Subcutaneous abdominal adipose tissue (tissue), 5 donors: ENCODE measurements at regions not wholly inside any gene's neighbourhood (a gene's known extent, or its start where the extent isn't known, plus 50 kb on each side); places are given as distances from the start of the nearest gene placed in this dataset.

ENCODE experiments used
- H3K27ac ChIP-seq: one replicate; pipeline ENCODE4 v1.7.0; 2013; ENCODE audit warnings: low read depth, mild to moderate bottlenecking, inconsistent platforms, low read length, moderate library complexity
- H3K27me3 ChIP-seq, 5 donors: one replicate each; pipeline ENCODE4 v1.7.0; 2013; ENCODE audit warnings: low read length in 5 of 5, inconsistent platforms in 1 of 5; ENCODE audit not compliant: control insufficient read depth in 5 of 5, insufficient read depth in 4 of 5
- H3K36me3 ChIP-seq, 5 donors: one replicate each; pipeline ENCODE4 v1.7.0; 2013; ENCODE audit warnings: low read length in 5 of 5; ENCODE audit not compliant: control insufficient read depth in 5 of 5, insufficient read depth in 5 of 5
- H3K4me1 ChIP-seq, 5 donors: one replicate each; pipeline ENCODE4 v1.7.0; 2013; ENCODE audit warnings: low read length in 5 of 5, mild to moderate bottlenecking in 3 of 5, moderate library complexity in 1 of 5; ENCODE audit not compliant: control insufficient read depth in 5 of 5, insufficient read depth in 5 of 5
- H3K4me3 ChIP-seq, 5 donors: one replicate each; pipeline ENCODE4 v1.7.0; 2013; ENCODE audit warnings: low read length in 5 of 5, low read depth in 1 of 5
- H3K9ac ChIP-seq, 5 donors: one replicate each; pipeline ENCODE4 v1.7.0; 2013; ENCODE audit warnings: low read length in 5 of 5, mild to moderate bottlenecking in 4 of 5, moderate library complexity in 3 of 5
- H3K9me3 ChIP-seq, 5 donors: one replicate each; pipeline ENCODE4 v1.7.0; 2013; ENCODE audit warnings: low read length in 5 of 5; ENCODE audit not compliant: control insufficient read depth in 5 of 5
- donor health status: healthy.
- donor health status: healthy.
- donor health status: healthy.
- donor health status: healthy.
- donor health status: healthy.

- peaks cover 0 to 5% (median 0%) of the 10 kb centered on the region in 5 donors for H3K27me3 ChIP-seq
- peaks cover 2 to 10% (median 8%) of the 10 kb centered on the region in 5 donors for H3K4me1 ChIP-seq
- no peak overlapping the region for H3K4me3 ChIP-seq
- H3K27ac ChIP-seq, result no peak overlapping the region
- H3K9ac ChIP-seq, result no peak overlapping the region
- no peaks in the 10 kb centered on the region for H3K36me3 ChIP-seq
- no peaks in the 10 kb centered on the region for H3K9me3 ChIP-seq
Measured at GRCh38 chr13:94829837-94830365, 117.6 kb upstream of the SOX21 start.

- Histone ChIP-seq H3K27me3 (peaks cover 0 to 5% (median 0%) of the 10 kb centered on the region in 5 donors), H3K9ac (no peak overlapping the region), H3K27ac (no peak overlapping the region), H3K36me3 (no peaks in the 10 kb centered on the region), H3K9me3 (no peaks in the 10 kb centered on the region), H3K4me1 (peaks cover 0 to 10% (median 8%) of the 10 kb centered on the region in 5 donors), H3K4me3 (no peak overlapping the region)
Measured at GRCh38 chr13:94829185-94829836, 117.0 kb upstream of the SOX21 start.

GRCh38 chr13:94827566-94827965, 115.2 kb upstream of the SOX21 start:
- Histone ChIP-seq H3K9ac (no peak overlapping the region), H3K9me3 (no peaks in the 10 kb centered on the region), H3K27ac (no peak overlapping the region), H3K4me3 (no peak overlapping the region), H3K27me3 (peaks cover 0 to 5% (median 0%) of the 10 kb centered on the region in 5 donors), H3K36me3 (no peaks in the 10 kb centered on the region), H3K4me1 (peaks cover 0 to 10% (median 8%) of the 10 kb centered on the region in 5 donors)

GRCh38 chr13:94825507-94825906, 113.2 kb upstream of the SOX21 start:
- Histone ChIP-seq H3K4me3 (peak overlapping the region in 1 of 5 donors; percentile 11), H3K36me3 (no peaks in the 10 kb centered on the region), H3K4me1 (peaks cover 0 to 10% (median 8%) of the 10 kb centered on the region in 5 donors), H3K27ac (no peak overlapping the region), H3K9me3 (no peaks in the 10 kb centered on the region), H3K9ac (no peak overlapping the region), H3K27me3 (peaks cover 0 to 5% (median 0%) of the 10 kb centered on the region in 5 donors)

GRCh38 chr13:94824601-94825000, 112.3 kb upstream of the SOX21 start:
- H3K4me1 ChIP-seq, result peaks cover 0 to 10% (median 8%) of the 10 kb centered on the region in 5 donors
- H3K9me3 ChIP-seq, result no peaks in the 10 kb centered on the region
- no peak overlapping the region for H3K9ac ChIP-seq
- H3K27me3 ChIP-seq, result peaks cover 0 to 5% (median 0%) of the 10 kb centered on the region in 5 donors
- H3K36me3 ChIP-seq, result no peaks in the 10 kb centered on the region
- no peak overlapping the region for H3K4me3 ChIP-seq
- no peak overlapping the region for H3K27ac ChIP-seq

- Histone ChIP-seq H3K27ac (no peak overlapping the region), H3K4me1 (peaks cover 0 to 10% (median 8%) of the 10 kb centered on the region in 5 donors), H3K9ac (no peak overlapping the region), H3K9me3 (no peaks in the 10 kb centered on the region), H3K4me3 (no peak overlapping the region), H3K36me3 (no peaks in the 10 kb centered on the region), H3K27me3 (no peaks in the 10 kb centered on the region)
Measured at GRCh38 chr13:94822356-94822755, 110.0 kb upstream of the SOX21 start.

- no peaks in the 10 kb centered on the region for H3K4me1 ChIP-seq
- no peaks in the 10 kb centered on the region for H3K9me3 ChIP-seq
- no peak overlapping the region for H3K9ac ChIP-seq
- no peaks in the 10 kb centered on the region for H3K36me3 ChIP-seq
- no peaks in the 10 kb centered on the region for H3K27me3 ChIP-seq
- H3K4me3 ChIP-seq, result no peak overlapping the region
- no peak overlapping the region for H3K27ac ChIP-seq
Measured at GRCh38 chr13:94816256-94816655, 103.9 kb upstream of the SOX21 start.

- H3K4me1 ChIP-seq, result no peaks in the 10 kb centered on the region
- no peak overlapping the region for H3K27ac ChIP-seq
- no peak overlapping the region for H3K9ac ChIP-seq
- H3K36me3 ChIP-seq, result no peaks in the 10 kb centered on the region
- H3K9me3 ChIP-seq, result no peaks in the 10 kb centered on the region
- H3K4me3 ChIP-seq, result no peak overlapping the region
- no peaks in the 10 kb centered on the region for H3K27me3 ChIP-seq
Measured at GRCh38 chr13:94813920-94814475, 101.7 kb upstream of the SOX21 start.

GRCh38 chr13:94811753-94812152, 99.4 kb upstream of the SOX21 start:
- H3K36me3 ChIP-seq, result no peaks in the 10 kb centered on the region
- H3K9me3 ChIP-seq, result no peaks in the 10 kb centered on the region
- H3K27me3 ChIP-seq, result no peaks in the 10 kb centered on the region

GRCh38 chr13:94800423-94800822, 88.1 kb upstream of the SOX21 start:
- no peak overlapping the region for H3K4me3 ChIP-seq
- H3K9me3 ChIP-seq, result no peaks in the 10 kb centered on the region
- H3K36me3 ChIP-seq, result no peaks in the 10 kb centered on the region
- H3K4me1 ChIP-seq, result peaks cover 0 to 20% (median 9%) of the 10 kb centered on the region in 5 donors
- no peak overlapping the region for H3K9ac ChIP-seq
- no peak overlapping the region for H3K27ac ChIP-seq
- H3K27me3 ChIP-seq, result peaks cover 0 to 6% (median 0%) of the 10 kb centered on the region in 5 donors

More at GRCh38 chr13:94811753-94812152, 99.4 kb upstream of the SOX21 start:
- no peak overlapping the region for H3K27ac ChIP-seq
- H3K9ac ChIP-seq, result no peak overlapping the region
- H3K4me1 ChIP-seq, result peaks cover 0 to 1% (median 0%) of the 10 kb centered on the region in 5 donors
- no peak overlapping the region for H3K4me3 ChIP-seq
